Nephron progenitor cell (in vitro differentiated cells): ENCODE measurements at regions not wholly inside any gene's neighbourhood (a gene's known extent, or its start where the extent isn't known, plus 50 kb on each side); places are given as distances from the start of the nearest gene placed in this dataset.
"Not testable (repeated sequence)": the region's sequence is repeated elsewhere in the genome, so short reads cannot be mapped to it uniquely, and the experiment has no call there.

ENCODE experiments used
- DNase-seq: peaks from one replicate; pipeline ENCODE4 v3.0.0; 2021
- H3K27ac Mint-ChIP-seq: 2 replicates; pipeline ENCODE4 v1.8.0; 2021; ENCODE audit warnings: mild to moderate bottlenecking, moderate library complexity, mixed read lengths
- H3K27me3 Mint-ChIP-seq: 2 replicates; pipeline ENCODE4 v1.8.0; 2021; ENCODE audit warnings: mild to moderate bottlenecking, low read depth, mixed read lengths; ENCODE audit not compliant: poor library complexity
- H3K36me3 Mint-ChIP-seq: 2 replicates; pipeline ENCODE4 v1.8.0; 2021; ENCODE audit warnings: low read depth, mixed read lengths
- H3K4me1 Mint-ChIP-seq: 2 replicates; pipeline ENCODE4 v1.8.0; 2021; ENCODE audit warnings: mixed read lengths
- H3K4me3 Mint-ChIP-seq: 2 replicates; pipeline ENCODE4 v1.8.0; 2021; ENCODE audit warnings: mild to moderate bottlenecking, moderate library complexity, mixed read lengths
- H3K9me3 Mint-ChIP-seq: 2 replicates; pipeline ENCODE4 v1.8.0; 2021; ENCODE audit warnings: mild to moderate bottlenecking, moderate library complexity, mixed read lengths
- CTCF ChIP-seq: fragments of 200-600 bp; sonication (generic); IDR thresholded peaks from 2 replicates; pipeline ENCODE4 v1.5.0; 2021; ENCODE audit warnings: antibody characterized with exemption

- Mint-ChIP-seq H3K4me3 (no peak overlapping the region), H3K36me3 (no peaks in the 10 kb centered on the region), H3K27ac (no peak overlapping the region), H3K9me3 (peaks cover 12% of the 10 kb centered on the region), H3K4me1 (no peaks in the 10 kb centered on the region), H3K27me3 (no peaks in the 10 kb centered on the region)
- no peak for TF ChIP-seq CTCF
- DNase-seq = no peak
Observed at GRCh38 chr6:71082033-71082650, 125.3 kb upstream of the B3GAT2 start.

- Mint-ChIP-seq H3K27ac (no peak overlapping the region), H3K36me3 (no peaks in the 10 kb centered on the region), H3K4me3 (no peak overlapping the region), H3K27me3 (no peaks in the 10 kb centered on the region), H3K4me1 (no peaks in the 10 kb centered on the region), H3K9me3 (peaks cover 4% of the 10 kb centered on the region)
- no peak for TF ChIP-seq CTCF
- no peak for DNase-seq
Observed at GRCh38 chr6:71083308-71083820, 126.5 kb upstream of the B3GAT2 start.

- no peak overlapping the region for H3K27ac Mint-ChIP-seq
- no peaks in the 10 kb centered on the region for H3K27me3 Mint-ChIP-seq
- DNase-seq = no peak
- H3K36me3 Mint-ChIP-seq = no peaks in the 10 kb centered on the region
- TF ChIP-seq CTCF = no peak
- no peaks in the 10 kb centered on the region for H3K4me1 Mint-ChIP-seq
- no peaks in the 10 kb centered on the region for H3K9me3 Mint-ChIP-seq
- H3K4me3 Mint-ChIP-seq = no peak overlapping the region
Observed at GRCh38 chr6:71088166-71088565, 131.3 kb upstream of the B3GAT2 start.

- Mint-ChIP-seq H3K27me3 (no peaks in the 10 kb centered on the region), H3K27ac (no peak overlapping the region), H3K9me3 (no peaks in the 10 kb centered on the region), H3K4me3 (no peak overlapping the region), H3K4me1 (no peaks in the 10 kb centered on the region), H3K36me3 (no peaks in the 10 kb centered on the region)
- no peak for TF ChIP-seq CTCF
- DNase-seq = no peak
Observed at GRCh38 chr6:71090217-71090616, 133.4 kb upstream of the B3GAT2 start.

GRCh38 chr6:71091167-71091566 is 134.3 kb upstream of the B3GAT2 start:
- no peaks in the 10 kb centered on the region for H3K4me1 Mint-ChIP-seq
- no peak for DNase-seq
- H3K4me3 Mint-ChIP-seq = no peak overlapping the region
- no peaks in the 10 kb centered on the region for H3K36me3 Mint-ChIP-seq
- H3K27ac Mint-ChIP-seq = no peak overlapping the region
- TF ChIP-seq CTCF = no peak
- no peaks in the 10 kb centered on the region for H3K27me3 Mint-ChIP-seq
- H3K9me3 Mint-ChIP-seq = peaks cover 3% of the 10 kb centered on the region

GRCh38 chr6:71091956-71092355 is 135.1 kb upstream of the B3GAT2 start:
- TF ChIP-seq CTCF = no peak
- Mint-ChIP-seq H3K4me3 (no peak overlapping the region), H3K27me3 (no peaks in the 10 kb centered on the region), H3K9me3 (peaks cover 4% of the 10 kb centered on the region), H3K27ac (no peak overlapping the region), H3K4me1 (no peaks in the 10 kb centered on the region), H3K36me3 (no peaks in the 10 kb centered on the region)
- DNase-seq = no peak

- not testable (repeated sequence) for DNase-seq, H3K27ac Mint-ChIP-seq, H3K36me3 Mint-ChIP-seq, H3K4me3 Mint-ChIP-seq, H3K4me1 Mint-ChIP-seq
- Mint-ChIP-seq H3K27me3 (peaks cover 10% of the 10 kb centered on the region), H3K9me3 (peaks cover 40% of the 10 kb centered on the region)
Observed at GRCh38 chr6:71097264-71097663, 140.4 kb upstream of the B3GAT2 start.
